WTC11 (cell line): ENCODE measurements at regions not wholly inside any gene's neighbourhood (a gene's known extent, or its start where the extent isn't known, plus 50 kb on each side); places are given as distances from the start of the nearest gene placed in this dataset.

ENCODE experiments used
- ATAC-seq: fragments of 200-7000 bp; cut with Tn5 transposase; 2 replicates; pipeline ENCODE4 v1.10.0; 2021; ENCODE audit warnings: mild to moderate bottlenecking, moderate library complexity
- CTCF ChIA-PET: fragments of 300-600 bp; sonication (Branson Sonifier 250); formaldehyde crosslinking; loops from one replicate; lab custom pipeline; 2021; ENCODE audit warnings: antibody characterized with exemption; lab: Charles Lee
- POLR2A ChIA-PET: fragments of 350-600 bp; sonication (Branson Sonifier 250); formaldehyde crosslinking; loops from one replicate; lab custom pipeline; 2021; ENCODE audit warnings: antibody characterized with exemption; lab: Charles Lee
- DNase-seq: peaks from one replicate; pipeline ENCODE4 v3.0.0; 2021; ENCODE audit warnings: low spot score
- H3K27ac Mint-ChIP-seq: 2 replicates; pipeline ENCODE4 v1.8.0; 2021; ENCODE audit warnings: mixed read lengths
- H3K27me3 Mint-ChIP-seq: 2 replicates; pipeline ENCODE4 v1.8.0; 2021; ENCODE audit warnings: low read depth, mild to moderate bottlenecking, moderate library complexity, mixed read lengths
- H3K36me3 Mint-ChIP-seq: 2 replicates; pipeline ENCODE4 v1.8.0; 2021; ENCODE audit warnings: mixed read lengths
- H3K4me1 Mint-ChIP-seq: 2 replicates; pipeline ENCODE4 v1.8.0; 2022; ENCODE audit warnings: mixed read lengths
- H3K4me3 Mint-ChIP-seq: 2 replicates; pipeline ENCODE4 v1.8.0; 2021; ENCODE audit warnings: mild to moderate bottlenecking, moderate library complexity, mixed read lengths
- H3K9me3 Mint-ChIP-seq: 2 replicates; pipeline ENCODE4 v1.8.0; 2021; ENCODE audit warnings: mixed read lengths
- E2F4 ChIP-seq: sonication (generic); formaldehyde crosslinking; IDR thresholded peaks from 2 replicates; pipeline ENCODE4 v1.8.1; 2022; ENCODE audit warnings: low read depth, mild to moderate bottlenecking, moderate library complexity, missing genetic modification reagents, borderline replicate concordance
- GTF2I ChIP-seq: fragments of 250-450 bp; sonication (Bioruptor Pico); conservative IDR thresholded peaks from 2 replicates; pipeline ENCODE4 v1.4.0; 2021; ENCODE audit warnings: mild to moderate bottlenecking
- MAX ChIP-seq: sonication (generic); formaldehyde crosslinking; IDR thresholded peaks from 2 replicates; pipeline ENCODE4 v1.8.0; 2022; ENCODE audit warnings: mild to moderate bottlenecking, missing genetic modification reagents
- NR2C2 ChIP-seq: sonication (generic); formaldehyde crosslinking; IDR thresholded peaks from 2 replicates; pipeline ENCODE4 v1.8.0; 2022; ENCODE audit warnings: mild to moderate bottlenecking, missing genetic modification reagents
- SOX15 ChIP-seq: fragments of 250-450 bp; sonication (Bioruptor Pico); IDR thresholded peaks from 2 replicates; pipeline ENCODE4 v1.9.0; 2021; ENCODE audit warnings: mild to moderate bottlenecking
- ZNF121 ChIP-seq: sonication (generic); formaldehyde crosslinking; IDR thresholded peaks from 2 replicates; pipeline ENCODE4 v1.8.0; 2023; ENCODE audit warnings: missing genetic modification reagents
- TF ChIP-seq, protein P1 (sequence below): sonication (generic); formaldehyde crosslinking; IDR thresholded peaks from 2 replicates; pipeline ENCODE4 v1.8.0; 2022; ENCODE audit warnings: missing genetic modification reagents
- TF ChIP-seq, protein P2 (sequence below): sonication (generic); formaldehyde crosslinking; IDR thresholded peaks from 2 replicates; pipeline ENCODE4 v1.8.1; 2022; ENCODE audit warnings: missing genetic modification reagents, borderline replicate concordance
- TF ChIP-seq, protein P3 (sequence below): sonication (generic); formaldehyde crosslinking; IDR thresholded peaks from 2 replicates; pipeline ENCODE4 v1.8.1; 2023; ENCODE audit warnings: mild to moderate bottlenecking, missing genetic modification reagents, borderline replicate concordance
- TF ChIP-seq, protein P4 (sequence below): sonication (generic); formaldehyde crosslinking; IDR thresholded peaks from 2 replicates; pipeline ENCODE4 v1.8.1; 2023; ENCODE audit warnings: mild to moderate bottlenecking, missing genetic modification reagents
- TF ChIP-seq, protein P5 (sequence below): sonication (generic); formaldehyde crosslinking; conservative IDR thresholded peaks from 2 replicates; pipeline ENCODE4 v1.8.1; 2022; ENCODE audit warnings: mild to moderate bottlenecking, missing genetic modification reagents

DNA sequence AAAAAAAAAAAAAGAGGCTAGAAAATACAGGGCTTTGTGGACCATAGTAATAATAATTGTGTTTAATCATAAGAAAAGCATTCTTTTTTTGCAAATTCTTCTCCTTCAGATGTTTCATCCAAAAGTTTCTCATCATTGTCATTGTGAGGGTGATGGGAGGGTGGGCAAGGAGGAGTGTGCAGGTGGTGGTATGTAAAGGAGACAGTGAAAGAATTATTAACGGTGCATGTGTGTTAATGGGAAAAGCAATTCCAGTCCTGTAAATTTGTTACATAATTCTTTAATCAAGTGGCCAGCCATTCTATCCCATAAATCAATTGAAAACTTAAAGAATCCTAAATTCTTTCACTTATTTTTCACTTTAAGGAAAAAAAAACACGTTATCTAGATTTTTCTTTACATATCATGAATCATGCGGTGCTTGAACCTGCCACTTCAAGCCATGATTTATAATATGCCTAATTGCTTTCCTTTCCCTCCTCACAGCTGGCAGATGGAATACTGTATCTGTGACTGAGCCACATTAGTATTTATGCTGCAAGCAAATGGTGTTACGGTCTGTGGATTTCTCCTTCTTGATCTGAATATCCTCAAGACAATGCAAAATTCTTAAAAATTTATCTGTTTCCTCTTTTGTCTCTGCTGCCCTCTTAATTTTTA is 318.5 kb downstream of the JRKL start (continued):
- TF ChIP-seq, protein P1, sequence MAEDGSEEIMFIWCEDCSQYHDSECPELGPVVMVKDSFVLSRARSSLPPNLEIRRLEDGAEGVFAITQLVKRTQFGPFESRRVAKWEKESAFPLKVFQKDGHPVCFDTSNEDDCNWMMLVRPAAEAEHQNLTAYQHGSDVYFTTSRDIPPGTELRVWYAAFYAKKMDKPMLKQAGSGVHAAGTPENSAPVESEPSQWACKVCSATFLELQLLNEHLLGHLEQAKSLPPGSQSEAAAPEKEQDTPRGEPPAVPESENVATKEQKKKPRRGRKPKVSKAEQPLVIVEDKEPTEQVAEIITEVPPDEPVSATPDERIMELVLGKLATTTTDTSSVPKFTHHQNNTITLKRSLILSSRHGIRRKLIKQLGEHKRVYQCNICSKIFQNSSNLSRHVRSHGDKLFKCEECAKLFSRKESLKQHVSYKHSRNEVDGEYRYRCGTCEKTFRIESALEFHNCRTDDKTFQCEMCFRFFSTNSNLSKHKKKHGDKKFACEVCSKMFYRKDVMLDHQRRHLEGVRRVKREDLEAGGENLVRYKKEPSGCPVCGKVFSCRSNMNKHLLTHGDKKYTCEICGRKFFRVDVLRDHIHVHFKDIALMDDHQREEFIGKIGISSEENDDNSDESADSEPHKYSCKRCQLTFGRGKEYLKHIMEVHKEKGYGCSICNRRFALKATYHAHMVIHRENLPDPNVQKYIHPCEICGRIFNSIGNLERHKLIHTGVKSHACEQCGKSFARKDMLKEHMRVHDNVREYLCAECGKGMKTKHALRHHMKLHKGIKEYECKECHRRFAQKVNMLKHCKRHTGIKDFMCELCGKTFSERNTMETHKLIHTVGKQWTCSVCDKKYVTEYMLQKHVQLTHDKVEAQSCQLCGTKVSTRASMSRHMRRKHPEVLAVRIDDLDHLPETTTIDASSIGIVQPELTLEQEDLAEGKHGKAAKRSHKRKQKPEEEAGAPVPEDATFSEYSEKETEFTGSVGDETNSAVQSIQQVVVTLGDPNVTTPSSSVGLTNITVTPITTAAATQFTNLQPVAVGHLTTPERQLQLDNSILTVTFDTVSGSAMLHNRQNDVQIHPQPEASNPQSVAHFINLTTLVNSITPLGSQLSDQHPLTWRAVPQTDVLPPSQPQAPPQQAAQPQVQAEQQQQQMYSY (CRISPR knock-in tag), result no peak
- TF ChIP-seq, protein P2, sequence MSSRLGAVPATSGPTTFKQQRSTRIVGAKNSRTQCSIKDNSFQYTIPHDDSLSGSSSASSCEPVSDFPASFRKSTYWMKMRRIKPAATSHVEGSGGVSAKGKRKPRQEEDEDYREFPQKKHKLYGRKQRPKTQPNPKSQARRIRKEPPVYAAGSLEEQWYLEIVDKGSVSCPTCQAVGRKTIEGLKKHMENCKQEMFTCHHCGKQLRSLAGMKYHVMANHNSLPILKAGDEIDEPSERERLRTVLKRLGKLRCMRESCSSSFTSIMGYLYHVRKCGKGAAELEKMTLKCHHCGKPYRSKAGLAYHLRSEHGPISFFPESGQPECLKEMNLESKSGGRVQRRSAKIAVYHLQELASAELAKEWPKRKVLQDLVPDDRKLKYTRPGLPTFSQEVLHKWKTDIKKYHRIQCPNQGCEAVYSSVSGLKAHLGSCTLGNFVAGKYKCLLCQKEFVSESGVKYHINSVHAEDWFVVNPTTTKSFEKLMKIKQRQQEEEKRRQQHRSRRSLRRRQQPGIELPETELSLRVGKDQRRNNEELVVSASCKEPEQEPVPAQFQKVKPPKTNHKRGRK, result no peak
- TF ChIP-seq ZNF121 (no peak), E2F4 (no peak), MAX (CRISPR knock-in tag) (no peak), NR2C2 (CRISPR knock-in tag) (no peak)

GRCh38 chr11:96713301-96713700 is 323.5 kb downstream of the JRKL start:
- ATAC-seq, result no peak
- DNase-seq, result no peak
- POLR2A ChIA-PET, result no interaction called here
- CTCF ChIA-PET, result no interaction called here
- H3K9me3 Mint-ChIP-seq, result no peaks in the 10 kb centered on the region; the same call in 1 of the 2 replicates
- 0 out of 2 replicates have a peak, but pooled peaks cover 4% of the 10 kb centered on the region for H3K4me1 Mint-ChIP-seq
- H3K27ac Mint-ChIP-seq, result no peak overlapping the region
- no peaks in the 10 kb centered on the region for H3K36me3 Mint-ChIP-seq
- TF ChIP-seq, protein P3, sequence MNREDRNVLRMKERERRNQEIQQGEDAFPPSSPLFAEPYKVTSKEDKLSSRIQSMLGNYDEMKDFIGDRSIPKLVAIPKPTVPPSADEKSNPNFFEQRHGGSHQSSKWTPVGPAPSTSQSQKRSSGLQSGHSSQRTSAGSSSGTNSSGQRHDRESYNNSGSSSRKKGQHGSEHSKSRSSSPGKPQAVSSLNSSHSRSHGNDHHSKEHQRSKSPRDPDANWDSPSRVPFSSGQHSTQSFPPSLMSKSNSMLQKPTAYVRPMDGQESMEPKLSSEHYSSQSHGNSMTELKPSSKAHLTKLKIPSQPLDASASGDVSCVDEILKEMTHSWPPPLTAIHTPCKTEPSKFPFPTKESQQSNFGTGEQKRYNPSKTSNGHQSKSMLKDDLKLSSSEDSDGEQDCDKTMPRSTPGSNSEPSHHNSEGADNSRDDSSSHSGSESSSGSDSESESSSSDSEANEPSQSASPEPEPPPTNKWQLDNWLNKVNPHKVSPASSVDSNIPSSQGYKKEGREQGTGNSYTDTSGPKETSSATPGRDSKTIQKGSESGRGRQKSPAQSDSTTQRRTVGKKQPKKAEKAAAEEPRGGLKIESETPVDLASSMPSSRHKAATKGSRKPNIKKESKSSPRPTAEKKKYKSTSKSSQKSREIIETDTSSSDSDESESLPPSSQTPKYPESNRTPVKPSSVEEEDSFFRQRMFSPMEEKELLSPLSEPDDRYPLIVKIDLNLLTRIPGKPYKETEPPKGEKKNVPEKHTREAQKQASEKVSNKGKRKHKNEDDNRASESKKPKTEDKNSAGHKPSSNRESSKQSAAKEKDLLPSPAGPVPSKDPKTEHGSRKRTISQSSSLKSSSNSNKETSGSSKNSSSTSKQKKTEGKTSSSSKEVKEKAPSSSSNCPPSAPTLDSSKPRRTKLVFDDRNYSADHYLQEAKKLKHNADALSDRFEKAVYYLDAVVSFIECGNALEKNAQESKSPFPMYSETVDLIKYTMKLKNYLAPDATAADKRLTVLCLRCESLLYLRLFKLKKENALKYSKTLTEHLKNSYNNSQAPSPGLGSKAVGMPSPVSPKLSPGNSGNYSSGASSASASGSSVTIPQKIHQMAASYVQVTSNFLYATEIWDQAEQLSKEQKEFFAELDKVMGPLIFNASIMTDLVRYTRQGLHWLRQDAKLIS (CRISPR knock-in tag), result no peak
- TF ChIP-seq SOX15 (no peak), GTF2I (CRISPR knock-in tag) (no peak)
- TF ChIP-seq, protein P1 (CRISPR knock-in tag), result no peak
- TF ChIP-seq, protein P4, sequence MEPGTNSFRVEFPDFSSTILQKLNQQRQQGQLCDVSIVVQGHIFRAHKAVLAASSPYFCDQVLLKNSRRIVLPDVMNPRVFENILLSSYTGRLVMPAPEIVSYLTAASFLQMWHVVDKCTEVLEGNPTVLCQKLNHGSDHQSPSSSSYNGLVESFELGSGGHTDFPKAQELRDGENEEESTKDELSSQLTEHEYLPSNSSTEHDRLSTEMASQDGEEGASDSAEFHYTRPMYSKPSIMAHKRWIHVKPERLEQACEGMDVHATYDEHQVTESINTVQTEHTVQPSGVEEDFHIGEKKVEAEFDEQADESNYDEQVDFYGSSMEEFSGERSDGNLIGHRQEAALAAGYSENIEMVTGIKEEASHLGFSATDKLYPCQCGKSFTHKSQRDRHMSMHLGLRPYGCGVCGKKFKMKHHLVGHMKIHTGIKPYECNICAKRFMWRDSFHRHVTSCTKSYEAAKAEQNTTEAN (CRISPR knock-in tag), result no peak
- TF ChIP-seq, protein P5, sequence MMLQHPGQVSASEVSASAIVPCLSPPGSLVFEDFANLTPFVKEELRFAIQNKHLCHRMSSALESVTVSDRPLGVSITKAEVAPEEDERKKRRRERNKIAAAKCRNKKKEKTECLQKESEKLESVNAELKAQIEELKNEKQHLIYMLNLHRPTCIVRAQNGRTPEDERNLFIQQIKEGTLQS (CRISPR knock-in tag), result no peak
- H3K27me3 Mint-ChIP-seq, result no peaks in the 10 kb centered on the region; the same call in 1 of the 2 replicates
- H3K4me3 Mint-ChIP-seq, result no peak overlapping the region
